Kidney epithelial cell (primary cell): ENCODE measurements at regions not wholly inside any gene's neighbourhood (a gene's known extent, or its start where the extent isn't known, plus 50 kb on each side); places are given as distances from the start of the nearest gene placed in this dataset.

ENCODE experiments used
- DNase-seq: peaks from one replicate; pipeline ENCODE4 v3.0.0-alpha.2; 2010; ENCODE audit warnings: low read depth
- H3K27me3 ChIP-seq: 2 replicates; pipeline ENCODE4 v1.6.0; 2011; ENCODE audit warnings: low read length; ENCODE audit not compliant: control insufficient read depth, insufficient read depth
- H3K36me3 ChIP-seq: 2 replicates; pipeline ENCODE4 v1.5.1; 2011; ENCODE audit warnings: low read length; ENCODE audit not compliant: control insufficient read depth, insufficient read depth
- H3K4me3 ChIP-seq: 2 replicates; pipeline ENCODE4 v1.5.1; 2011; ENCODE audit warnings: low read depth, mild to moderate bottlenecking, control low read depth, low read length
- CTCF ChIP-seq: IDR thresholded peaks from 2 replicates; pipeline ENCODE4 v1.5.1; 2011; ENCODE audit warnings: mild to moderate bottlenecking, moderate library complexity, low read length, control low read depth, inconsistent platforms; ENCODE audit not compliant: insufficient read depth, poor library complexity, severe bottlenecking

- H3K36me3 ChIP-seq = no peaks in the 10 kb centered on the region
- no peak for TF ChIP-seq CTCF
- no peak overlapping the region for H3K4me3 ChIP-seq
- no peak for DNase-seq
- no peaks in the 10 kb centered on the region for H3K27me3 ChIP-seq
Observed at GRCh38 chr5:6873359-6873758, 160.1 kb downstream of the TENT4A start.

- no peaks in the 10 kb centered on the region for H3K36me3 ChIP-seq
- DNase-seq = no peak
- no peaks in the 10 kb centered on the region for H3K27me3 ChIP-seq
- no peak overlapping the region for H3K4me3 ChIP-seq
- TF ChIP-seq CTCF = no peak
Observed at GRCh38 chr5:6875376-6875775, 162.1 kb downstream of the TENT4A start.

- Histone ChIP-seq H3K27me3 (no peaks in the 10 kb centered on the region), H3K36me3 (no peaks in the 10 kb centered on the region), H3K4me3 (no peak overlapping the region)
- no peak for DNase-seq
- TF ChIP-seq CTCF = no peak
Observed at GRCh38 chr5:6877986-6878828, 165.0 kb downstream of the TENT4A start.

GRCh38 chr5:6885581-6885980 is 172.3 kb downstream of the TENT4A start:
- H3K36me3 ChIP-seq = no peaks in the 10 kb centered on the region
- TF ChIP-seq CTCF = no peak
- no peaks in the 10 kb centered on the region for H3K27me3 ChIP-seq
- no peak for DNase-seq
- no peak overlapping the region for H3K4me3 ChIP-seq

- Histone ChIP-seq H3K27me3 (no peaks in the 10 kb centered on the region), H3K4me3 (no peak overlapping the region), H3K36me3 (no peaks in the 10 kb centered on the region)
- DNase-seq = no peak
- no peak for TF ChIP-seq CTCF
Observed at GRCh38 chr5:6886866-6887265, 173.6 kb downstream of the TENT4A start.

GRCh38 chr5:6889030-6889429 is 175.8 kb downstream of the TENT4A start:
- Histone ChIP-seq H3K36me3 (no peaks in the 10 kb centered on the region), H3K27me3 (no peaks in the 10 kb centered on the region), H3K4me3 (no peak overlapping the region)
- no peak for TF ChIP-seq CTCF
- DNase-seq = no peak
